ENCODE measurements at regions not wholly inside any gene's neighbourhood (a gene's known extent, or its start where the extent isn't known, plus 50 kb on each side); places are given as distances from the start of the nearest gene placed in this dataset.

- TF ChIP-seq EZH2 (IDR thresholded peaks at IDR 0.05; ENCODE audit: low read length, missing control alignments) (no peak), CTCF (conservative IDR thresholded peaks at IDR 0.05 in 1 of 2, IDR thresholded peaks at IDR 0.05 in 1 of 2; ENCODE audit: low read depth in 1 of 2, low read length in 2 of 2) (no peak)
These were observed 50.5 kb upstream of the PMFBP1 start for GRCh38 chr16:72222503-72222902.

Measured in fibroblast of lung (primary cell).